HG02623 (cell line): ENCODE measurements at regions not wholly inside any gene's neighbourhood (a gene's known extent, or its start where the extent isn't known, plus 50 kb on each side); places are given as distances from the start of the nearest gene placed in this dataset.
"Not testable (repeated sequence)": the region's sequence is repeated elsewhere in the genome, so short reads cannot be mapped to it uniquely, and the experiment has no call there.

Experiments
- ATAC-seq: cut with Tn5 transposase; IDR thresholded peaks from one replicate; pipeline ENCODE4 v1.9.1; 2021; ENCODE audit warnings: moderate library complexity; ENCODE audit not compliant: unreplicated experiment

- not testable (repeated sequence) for ATAC-seq
Measured at GRCh38 chr6:170213637-170214018, 77.2 kb downstream of the DLL1 start.

GRCh38 chr6:170212956-170213636 lies 77.8 kb downstream of the DLL1 start:
- ATAC-seq = no peak

GRCh38 chr6:170212051-170212756 lies 78.7 kb downstream of the DLL1 start:
- ATAC-seq = no peak

- no peak for ATAC-seq
Measured at GRCh38 chr6:170211404-170212025, 79.4 kb downstream of the DLL1 start.

- no peak for ATAC-seq
Measured at GRCh38 chr6:170210651-170211403, 80.1 kb downstream of the DLL1 start.

- ATAC-seq = no peak
Measured at GRCh38 chr6:170210026-170210390, 80.9 kb downstream of the DLL1 start.

- no peak for ATAC-seq
Measured at GRCh38 chr6:170209354-170210025, 81.4 kb downstream of the DLL1 start.

- ATAC-seq = no peak
Measured at GRCh38 chr6:170208651-170209353, 82.1 kb downstream of the DLL1 start.

GRCh38 chr6:170208182-170208601 lies 82.7 kb downstream of the DLL1 start:
- ATAC-seq = no peak

- no peak for ATAC-seq
Measured at GRCh38 chr6:170207586-170208181, 83.2 kb downstream of the DLL1 start.

GRCh38 chr6:170206851-170207431 lies 83.9 kb downstream of the DLL1 start:
- ATAC-seq = no peak

- ATAC-seq = no peak
Measured at GRCh38 chr6:170206317-170206621, 84.6 kb downstream of the DLL1 start.

GRCh38 chr6:170205534-170206316 lies 85.2 kb downstream of the DLL1 start:
- no peak for ATAC-seq

GRCh38 chr6:170205126-170205525 lies 85.8 kb downstream of the DLL1 start:
- ATAC-seq = no peak

GRCh38 chr6:170203212-170203611 lies 87.7 kb downstream of the DLL1 start:
- no peak for ATAC-seq

GRCh38 chr6:170202416-170203135 lies 88.3 kb downstream of the DLL1 start:
- no peak for ATAC-seq

- no peak for ATAC-seq
Measured at GRCh38 chr6:170201361-170201760, 89.5 kb downstream of the DLL1 start.

- no peak for ATAC-seq
Measured at GRCh38 chr6:170200458-170200891, 90.4 kb downstream of the DLL1 start.
